GM18505 (cell line): ENCODE measurements at regions not wholly inside any gene's neighbourhood (a gene's known extent, or its start where the extent isn't known, plus 50 kb on each side); places are given as distances from the start of the nearest gene placed in this dataset.

ENCODE experiments used
- ATAC-seq: cut with Tn5 transposase; IDR thresholded peaks from one replicate; pipeline ENCODE4 v1.9.1; 2021; ENCODE audit not compliant: unreplicated experiment
- POLR2A ChIP-seq: IDR thresholded peaks from 4 replicates; pipeline ENCODE4 v1.6.1; 2011; ENCODE audit warnings: borderline replicate concordance; ENCODE audit not compliant: insufficient read depth, insufficient read length; ENCODE audit errors: extremely low read depth

GRCh38 chr5:54861212-54861894 lies 124.0 kb downstream of the ESM1 start:
- no peak for ATAC-seq
- TF ChIP-seq POLR2A, result no peak

DNA sequence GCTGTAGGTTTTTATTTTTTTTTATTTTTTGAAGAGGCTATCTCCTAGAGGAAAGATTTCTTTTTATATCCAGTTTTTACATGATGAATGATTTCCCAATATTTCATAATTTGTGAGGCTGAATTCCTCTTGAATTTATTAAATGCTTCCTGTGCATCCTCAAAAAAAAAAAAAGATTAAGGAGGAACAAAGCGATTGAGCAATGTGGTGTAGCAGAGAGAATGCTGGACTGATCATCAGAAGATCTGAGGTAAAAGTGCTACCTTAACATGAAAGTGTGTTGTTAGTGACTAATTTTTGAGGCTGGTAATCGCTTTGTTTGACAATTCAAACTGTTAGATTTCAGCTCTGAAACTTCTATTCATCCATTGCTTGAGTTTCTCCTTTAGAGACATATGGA lies 125.1 kb downstream of the ESM1 start:
- no peak for TF ChIP-seq POLR2A
- no peak for ATAC-seq

DNA sequence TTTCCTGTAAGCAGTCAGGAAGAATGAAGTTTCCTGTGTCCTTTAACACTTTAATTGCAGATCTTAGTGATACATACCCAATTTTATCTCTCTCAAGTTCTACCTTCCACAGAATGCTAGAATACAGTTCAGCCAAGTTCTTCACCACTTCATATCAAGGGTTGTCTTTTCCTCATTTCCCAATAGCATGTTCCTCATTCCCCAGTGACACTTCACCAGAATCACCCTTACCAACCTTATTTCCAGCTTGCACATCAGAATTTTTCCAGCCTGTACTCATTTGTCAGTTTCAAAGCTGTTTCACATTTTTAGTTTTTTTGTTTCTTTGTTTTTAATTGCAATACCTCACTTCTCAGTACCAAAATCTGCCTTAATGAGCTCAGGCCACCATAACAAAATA lies 126.1 kb downstream of the ESM1 start:
- ATAC-seq, result no peak
- TF ChIP-seq POLR2A, result no peak

GRCh38 chr5:54854883-54855581 lies 130.4 kb downstream of the ESM1 start:
- no peak for ATAC-seq
- TF ChIP-seq POLR2A, result no peak

- no peak for TF ChIP-seq POLR2A
- ATAC-seq, result no peak
Observed at GRCh38 chr5:54852007-54852406, 133.4 kb downstream of the ESM1 start.

GRCh38 chr5:54851449-54851848 lies 133.9 kb downstream of the ESM1 start:
- ATAC-seq, result no peak

GRCh38 chr5:54848581-54848980 lies 136.8 kb downstream of the ESM1 start:
- TF ChIP-seq POLR2A, result no peak
- ATAC-seq, result no peak

More at GRCh38 chr5:54851449-54851848, 133.9 kb downstream of the ESM1 start:
- TF ChIP-seq POLR2A, result no peak

DNA sequence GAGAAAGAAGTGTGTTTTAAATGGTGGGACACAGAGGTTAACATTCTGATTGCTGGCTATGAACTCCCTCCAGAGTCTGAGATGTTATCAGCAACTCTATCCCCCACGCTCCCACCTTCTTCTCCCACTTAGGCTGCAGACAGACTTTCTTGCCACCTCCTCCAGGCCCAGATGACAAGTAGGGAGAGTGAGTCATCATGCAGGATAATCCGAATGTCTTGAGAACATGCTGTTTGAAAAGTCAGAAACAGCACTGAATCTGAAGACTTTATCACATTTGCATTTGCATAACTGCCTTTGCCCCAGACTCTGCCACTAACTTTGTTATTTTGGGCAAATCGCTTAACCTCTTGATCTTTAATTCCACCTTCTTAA lies 139.8 kb downstream of the ESM1 start:
- no peak for ATAC-seq
- no peak for TF ChIP-seq POLR2A

GRCh38 chr5:54844905-54845566 lies 140.4 kb downstream of the ESM1 start:
- TF ChIP-seq POLR2A, result no peak
- ATAC-seq, result no peak

DNA sequence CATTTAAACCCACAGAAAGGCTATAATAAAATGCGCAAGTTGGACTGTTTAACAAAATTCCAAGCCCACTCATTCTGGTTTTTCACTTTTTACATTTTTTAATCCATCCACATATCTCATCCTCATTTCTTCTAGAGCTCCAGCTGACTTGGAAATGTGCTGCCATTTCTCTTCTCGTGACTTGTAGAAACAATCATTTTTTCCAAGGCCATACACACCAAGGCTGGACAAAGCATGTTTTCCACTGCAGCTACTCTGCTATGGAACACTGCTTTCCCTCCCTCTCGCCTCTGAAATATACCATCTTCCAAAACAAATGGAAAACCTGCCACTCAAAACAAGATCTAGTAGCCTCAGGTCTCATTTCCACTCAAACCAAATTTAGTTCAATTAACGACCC lies 141.1 kb downstream of the ESM1 start:
- ATAC-seq, result no peak
- no peak for TF ChIP-seq POLR2A

DNA sequence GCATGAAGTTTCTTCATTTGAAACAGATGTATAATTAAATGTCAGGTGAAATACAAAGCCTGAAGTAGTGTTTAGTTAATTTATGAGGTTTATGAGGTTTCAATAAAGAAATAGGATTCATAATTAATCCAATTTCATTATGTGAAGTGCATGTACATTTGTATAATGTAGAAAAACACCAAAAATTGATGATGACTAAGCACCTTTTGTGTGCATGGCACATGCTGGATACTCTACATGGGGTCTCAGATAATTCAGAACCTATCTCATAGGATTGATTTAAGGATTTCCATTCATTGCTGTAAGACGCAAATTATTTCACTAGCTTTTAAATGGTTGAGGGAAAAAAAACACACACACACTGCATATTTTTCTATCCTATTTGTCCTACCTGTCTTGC lies 143.9 kb downstream of the ESM1 start:
- ATAC-seq, result no peak
- no peak for TF ChIP-seq POLR2A

DNA sequence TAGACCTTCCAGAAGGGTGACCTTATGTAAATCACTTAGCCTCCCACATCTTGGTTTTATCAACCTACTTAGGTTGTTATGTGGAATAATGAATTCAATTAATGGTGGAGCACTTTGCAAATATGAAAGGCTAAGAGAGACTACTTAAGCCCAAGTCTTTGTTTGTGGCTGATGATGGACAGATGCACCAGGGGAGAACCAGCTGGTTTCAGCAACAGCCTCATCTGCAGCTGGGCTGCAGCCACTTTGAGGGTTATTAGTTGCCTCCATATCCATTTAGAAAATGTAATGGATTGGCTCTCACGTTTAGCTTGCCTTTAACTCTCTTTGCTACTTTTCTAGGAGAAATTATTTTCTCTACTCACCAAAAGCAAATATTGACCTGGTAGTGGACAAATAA lies 146.6 kb downstream of the ESM1 start:
- no peak for ATAC-seq
- TF ChIP-seq POLR2A, result no peak

GRCh38 chr5:54837981-54838380 lies 147.4 kb downstream of the ESM1 start:
- TF ChIP-seq POLR2A, result no peak
- ATAC-seq, result no peak

DNA sequence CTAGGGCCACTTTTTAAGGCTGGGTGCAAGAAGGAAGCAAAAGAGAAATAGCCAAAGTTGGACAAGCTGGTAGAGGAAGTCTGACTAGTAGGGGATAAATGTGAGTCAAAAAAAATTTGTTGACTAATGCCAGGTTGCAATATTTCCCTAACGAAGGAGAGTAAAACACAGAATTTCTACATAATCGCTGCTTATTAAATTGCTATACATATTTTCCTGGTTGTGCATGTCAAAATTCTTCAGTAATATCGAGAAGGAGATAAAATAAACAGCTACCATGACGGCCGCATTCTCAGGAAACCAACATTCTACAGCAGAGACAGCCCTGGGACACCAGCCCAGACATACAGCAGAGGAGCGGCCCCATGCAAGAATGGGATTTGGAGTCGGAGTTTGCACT lies 148.3 kb downstream of the ESM1 start:
- no peak for ATAC-seq
- TF ChIP-seq POLR2A, result no peak
